ENCODE measurements at regions not wholly inside any gene's neighbourhood (a gene's known extent, or its start where the extent isn't known, plus 50 kb on each side); places are given as distances from the start of the nearest gene placed in this dataset.

DNA sequence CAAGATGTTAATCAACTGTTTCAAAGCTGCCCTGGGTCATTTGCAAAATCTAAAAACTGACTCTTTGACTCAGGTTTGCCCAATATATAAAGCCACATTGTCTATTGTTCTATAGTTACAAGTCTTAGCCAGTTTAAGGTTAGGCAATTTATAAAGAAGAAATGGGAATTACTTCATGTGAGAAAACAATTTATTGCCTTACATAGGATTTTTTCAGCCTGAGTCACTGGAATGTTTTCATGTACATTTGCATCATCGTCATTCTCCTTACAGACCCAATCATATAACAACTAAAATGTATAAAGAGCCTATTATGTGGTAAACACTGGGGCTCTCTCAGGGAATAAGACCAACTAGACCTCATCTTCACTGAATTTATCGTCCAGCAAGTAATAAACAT lies 100.3 kb upstream of the PLEKHG7 start:
- no peak overlapping the region for H3K27ac Mint-ChIP-seq
- no peak for TF ChIP-seq CTCF (conservative IDR thresholded peaks at IDR 0.05)
- peaks cover 7% of the 10 kb centered on the region for H3K36me3 Mint-ChIP-seq
- no peaks in the 10 kb centered on the region for H3K27me3 Mint-ChIP-seq
- no peak for DNase-seq (ENCODE audit: extremely low spot score, unreplicated experiment)
- H3K4me3 Mint-ChIP-seq: no peak overlapping the region
- H3K9me3 Mint-ChIP-seq: peaks cover 22% of the 10 kb centered on the region
- no peaks in the 10 kb centered on the region for H3K4me1 Mint-ChIP-seq (ENCODE audit: unreplicated experiment)

- Mint-ChIP-seq H3K4me1 (ENCODE audit: unreplicated experiment) (no peaks in the 10 kb centered on the region), H3K9me3 (peaks cover 23% of the 10 kb centered on the region), H3K27me3 (no peaks in the 10 kb centered on the region), H3K4me3 (no peak overlapping the region), H3K36me3 (peaks cover 7% of the 10 kb centered on the region), H3K27ac (no peak overlapping the region)
- DNase-seq (ENCODE audit: extremely low spot score, unreplicated experiment): no peak
- no peak for TF ChIP-seq CTCF (conservative IDR thresholded peaks at IDR 0.05)
These were observed 101.1 kb upstream of the PLEKHG7 start for GRCh38 chr12:92601680-92602079.

GRCh38 chr12:92601176-92601575 lies 101.6 kb upstream of the PLEKHG7 start:
- no peak overlapping the region for H3K4me3 Mint-ChIP-seq
- peaks cover 23% of the 10 kb centered on the region for H3K9me3 Mint-ChIP-seq
- DNase-seq (ENCODE audit: extremely low spot score, unreplicated experiment): no peak
- H3K27ac Mint-ChIP-seq: no peak overlapping the region
- peaks cover 3% of the 10 kb centered on the region for H3K4me1 Mint-ChIP-seq (ENCODE audit: unreplicated experiment)
- TF ChIP-seq CTCF (conservative IDR thresholded peaks at IDR 0.05): no peak
- peaks cover 7% of the 10 kb centered on the region for H3K36me3 Mint-ChIP-seq
- H3K27me3 Mint-ChIP-seq: no peaks in the 10 kb centered on the region

DNA sequence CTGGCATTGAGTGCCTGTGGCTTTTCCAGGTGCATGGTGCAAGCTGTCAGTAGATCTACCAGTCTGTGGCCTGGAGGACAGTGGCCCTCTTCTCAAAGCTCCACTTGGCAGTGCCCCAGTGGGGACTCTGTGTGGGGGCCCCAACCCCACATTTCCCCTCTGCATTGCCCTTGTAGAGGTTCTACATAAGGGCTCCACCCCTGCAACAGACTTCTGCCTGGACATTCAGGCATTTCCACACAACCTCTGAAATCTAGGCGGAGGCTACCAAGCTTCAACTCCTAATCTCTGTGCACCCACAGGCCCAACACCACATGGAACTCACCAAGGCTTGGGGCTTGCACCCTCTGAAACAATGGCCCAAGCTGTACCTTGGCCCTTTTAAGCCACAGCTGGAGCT lies 102.7 kb upstream of the PLEKHG7 start:
- H3K4me3 Mint-ChIP-seq: no peak overlapping the region
- peaks cover 28% of the 10 kb centered on the region for H3K9me3 Mint-ChIP-seq
- H3K27me3 Mint-ChIP-seq: no peaks in the 10 kb centered on the region
- TF ChIP-seq CTCF (conservative IDR thresholded peaks at IDR 0.05): no peak
- no peak for DNase-seq (ENCODE audit: extremely low spot score, unreplicated experiment)
- H3K36me3 Mint-ChIP-seq: peaks cover 7% of the 10 kb centered on the region
- H3K27ac Mint-ChIP-seq: no peak overlapping the region
- peaks cover 5% of the 10 kb centered on the region for H3K4me1 Mint-ChIP-seq (ENCODE audit: unreplicated experiment)

GRCh38 chr12:92597997-92598396 lies 104.8 kb upstream of the PLEKHG7 start:
- TF ChIP-seq CTCF (conservative IDR thresholded peaks at IDR 0.05): no peak
- peaks cover 28% of the 10 kb centered on the region for H3K9me3 Mint-ChIP-seq
- H3K27me3 Mint-ChIP-seq: no peaks in the 10 kb centered on the region
- peaks cover 7% of the 10 kb centered on the region for H3K36me3 Mint-ChIP-seq
- H3K27ac Mint-ChIP-seq: no peak overlapping the region
- peaks cover 5% of the 10 kb centered on the region for H3K4me1 Mint-ChIP-seq (ENCODE audit: unreplicated experiment)
- no peak for DNase-seq (ENCODE audit: extremely low spot score, unreplicated experiment)
- H3K4me3 Mint-ChIP-seq: no peak overlapping the region

GRCh38 chr12:92597118-92597517 lies 105.7 kb upstream of the PLEKHG7 start:
- no peak for TF ChIP-seq CTCF (conservative IDR thresholded peaks at IDR 0.05)
- peaks cover 28% of the 10 kb centered on the region for H3K9me3 Mint-ChIP-seq
- no peak for DNase-seq (ENCODE audit: extremely low spot score, unreplicated experiment)

More at GRCh38 chr12:92597118-92597517, 105.7 kb upstream of the PLEKHG7 start:
- no peak overlapping the region for H3K27ac Mint-ChIP-seq
- H3K4me3 Mint-ChIP-seq: no peak overlapping the region
- H3K27me3 Mint-ChIP-seq: no peaks in the 10 kb centered on the region
- H3K36me3 Mint-ChIP-seq: peaks cover 7% of the 10 kb centered on the region
- peaks cover 5% of the 10 kb centered on the region for H3K4me1 Mint-ChIP-seq (ENCODE audit: unreplicated experiment)

Data from type B pancreatic cell (in vitro differentiated cells).